HG03571 (cell line): ENCODE measurements at regions not wholly inside any gene's neighbourhood (a gene's known extent, or its start where the extent isn't known, plus 50 kb on each side); places are given as distances from the start of the nearest gene placed in this dataset.
A peak's percentile ranks its signal among the peaks of the same experiment; 100 is the strongest.
"Not testable (repeated sequence)": the region's sequence is repeated elsewhere in the genome, so short reads cannot be mapped to it uniquely, and the experiment has no call there.

Experiments
- ATAC-seq: cut with Tn5 transposase; IDR thresholded peaks from one replicate; pipeline ENCODE4 v1.9.1; 2021; ENCODE audit not compliant: unreplicated experiment

GRCh38 chr4:64857198-64857597 lies 447.9 kb upstream of the TECRL start:
- no peak for ATAC-seq

- ATAC-seq = no peak
Observed at GRCh38 chr4:64846417-64846816, 437.2 kb upstream of the TECRL start.

- ATAC-seq = no peak
Observed at GRCh38 chr4:64829749-64830148, 420.5 kb upstream of the TECRL start.

GRCh38 chr4:64824591-64824990 lies 415.3 kb upstream of the TECRL start:
- ATAC-seq = no peak

GRCh38 chr4:64822405-64822804 lies 413.2 kb upstream of the TECRL start:
- ATAC-seq = no peak

GRCh38 chr4:64821219-64821976 lies 412.1 kb upstream of the TECRL start:
- ATAC-seq = no peak

GRCh38 chr4:64814616-64815015 lies 405.4 kb upstream of the TECRL start:
- ATAC-seq = no peak

GRCh38 chr4:64807821-64808220 lies 398.6 kb upstream of the TECRL start:
- no peak for ATAC-seq

GRCh38 chr4:64799751-64800150 lies 390.5 kb upstream of the TECRL start:
- no peak for ATAC-seq

- ATAC-seq = not testable (repeated sequence)
Observed at GRCh38 chr4:64798828-64799227, 389.6 kb upstream of the TECRL start.

- no peak for ATAC-seq
Observed at GRCh38 chr4:64796581-64796980, 387.3 kb upstream of the TECRL start.

GRCh38 chr4:64784125-64784524 lies 374.9 kb upstream of the TECRL start:
- ATAC-seq = no peak

GRCh38 chr4:64781737-64782326 lies 372.6 kb upstream of the TECRL start:
- ATAC-seq = peak; percentile 46

GRCh38 chr4:64780664-64781063 lies 371.4 kb upstream of the TECRL start:
- no peak for ATAC-seq

GRCh38 chr4:64777286-64777685 lies 368.0 kb upstream of the TECRL start:
- ATAC-seq = no peak

- no peak for ATAC-seq
Observed at GRCh38 chr4:64776820-64777219, 367.6 kb upstream of the TECRL start.

GRCh38 chr4:64774626-64775025 lies 365.4 kb upstream of the TECRL start:
- ATAC-seq = no peak

GRCh38 chr4:64771149-64771548 lies 361.9 kb upstream of the TECRL start:
- no peak for ATAC-seq

- ATAC-seq = no peak
Observed at GRCh38 chr4:64767547-64767946, 358.3 kb upstream of the TECRL start.

- ATAC-seq = no peak
Observed at GRCh38 chr4:64766565-64766964, 357.3 kb upstream of the TECRL start.

GRCh38 chr4:64756016-64756415 lies 346.8 kb upstream of the TECRL start:
- no peak for ATAC-seq

GRCh38 chr4:64747919-64748715 lies 338.9 kb upstream of the TECRL start:
- no peak for ATAC-seq
